Neural progenitor cell (in vitro differentiated cells): ENCODE measurements at regions not wholly inside any gene's neighbourhood (a gene's known extent, or its start where the extent isn't known, plus 50 kb on each side); places are given as distances from the start of the nearest gene placed in this dataset.

Experiments used
- EZH2phosphoT487 ChIP-seq: fragments of 200-600 bp; sonication (generic); IDR thresholded peaks from 2 replicates; pipeline ENCODE4 v1.6.1; 2017; ENCODE audit warnings: antibody characterized with exemption
- TF ChIP-seq, protein P1 (sequence below): fragments of 200-600 bp; sonication (generic); IDR thresholded peaks from 2 replicates; pipeline ENCODE4 v1.5.1; 2017; ENCODE audit warnings: antibody characterized with exemption, mild to moderate bottlenecking

DNA sequence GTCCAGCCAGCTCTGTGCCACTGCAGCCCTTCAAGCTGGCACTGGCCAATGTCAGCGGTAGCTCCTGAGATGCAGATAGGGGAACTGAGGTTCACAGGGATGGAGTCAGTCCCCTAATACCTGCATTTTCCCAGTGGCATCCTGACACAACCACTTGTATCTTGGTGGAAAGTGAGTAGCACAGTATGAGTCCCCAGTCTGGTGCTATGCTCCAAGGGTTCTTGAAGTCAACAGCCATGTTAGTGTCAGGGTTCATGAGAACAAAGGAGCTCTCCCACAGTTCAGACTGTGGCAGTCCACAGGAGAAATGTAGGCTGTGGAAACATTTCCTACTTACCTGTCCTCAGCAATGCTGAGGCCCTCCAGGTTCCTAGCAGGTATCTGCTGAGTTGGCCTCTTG is 115.5 kb downstream of the ZNF736 start:
- TF ChIP-seq, protein P1, sequence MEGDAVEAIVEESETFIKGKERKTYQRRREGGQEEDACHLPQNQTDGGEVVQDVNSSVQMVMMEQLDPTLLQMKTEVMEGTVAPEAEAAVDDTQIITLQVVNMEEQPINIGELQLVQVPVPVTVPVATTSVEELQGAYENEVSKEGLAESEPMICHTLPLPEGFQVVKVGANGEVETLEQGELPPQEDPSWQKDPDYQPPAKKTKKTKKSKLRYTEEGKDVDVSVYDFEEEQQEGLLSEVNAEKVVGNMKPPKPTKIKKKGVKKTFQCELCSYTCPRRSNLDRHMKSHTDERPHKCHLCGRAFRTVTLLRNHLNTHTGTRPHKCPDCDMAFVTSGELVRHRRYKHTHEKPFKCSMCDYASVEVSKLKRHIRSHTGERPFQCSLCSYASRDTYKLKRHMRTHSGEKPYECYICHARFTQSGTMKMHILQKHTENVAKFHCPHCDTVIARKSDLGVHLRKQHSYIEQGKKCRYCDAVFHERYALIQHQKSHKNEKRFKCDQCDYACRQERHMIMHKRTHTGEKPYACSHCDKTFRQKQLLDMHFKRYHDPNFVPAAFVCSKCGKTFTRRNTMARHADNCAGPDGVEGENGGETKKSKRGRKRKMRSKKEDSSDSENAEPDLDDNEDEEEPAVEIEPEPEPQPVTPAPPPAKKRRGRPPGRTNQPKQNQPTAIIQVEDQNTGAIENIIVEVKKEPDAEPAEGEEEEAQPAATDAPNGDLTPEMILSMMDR = no peak
- no peak for TF ChIP-seq EZH2phosphoT487
